HepG2 (cell line): ENCODE measurements at regions not wholly inside any gene's neighbourhood (a gene's known extent, or its start where the extent isn't known, plus 50 kb on each side); places are given as distances from the start of the nearest gene placed in this dataset.

ENCODE experiments used
- ATAC-seq: fragments of 200-7000 bp; cut with Tn5 transposase; 3 replicates; pipeline ENCODE4 v1.9.1; 2020; ENCODE audit warnings: mild to moderate bottlenecking, moderate library complexity
- BruUV-seq: library from RNA; stranded (reverse); fragments of 400-500 nt; replicated peaks from 2 replicates; lab custom pipeline; 2021; lab: Mats Ljungman, UMichigan
- CTCF ChIA-PET: fragments of 300-600 bp; formaldehyde crosslinking; extraction: SDS; loops from one replicate; lab custom pipeline; 2021; ENCODE audit warnings: low total read pairs, inconsistent platforms, low intra/inter-chr PET ratio; lab: Yijun Ruan, JAX
- POLR2A ChIA-PET: fragments of 350-600 bp; sonication (Branson Sonifier 250); formaldehyde crosslinking; loops from one replicate; lab custom pipeline; 2020; ENCODE audit warnings: antibody characterized with exemption, inconsistent platforms; lab: Yijun Ruan, JAX
- DNase-seq: peaks from one replicate; pipeline ENCODE4 v3.0.0-alpha.2; 2015; ENCODE audit warnings: low spot score
- FAIRE-seq: peaks from 3 replicates; lab custom pipeline; 2011; peaks lifted over from hg19 to GRCh38; lab: Jason Lieb, UNC
- H2AFZ ChIP-seq: one replicate; pipeline ENCODE4 v1.6.1; 2011; ENCODE audit warnings: low read length, inconsistent platforms
- H3K27ac ChIP-seq: fragments of 300-600 bp; 3 replicates; pipeline ENCODE4 v1.8.0; 2011; ENCODE audit warnings: mixed run types, mild to moderate bottlenecking, mixed read lengths, low read length, inconsistent platforms; ENCODE audit not compliant: insufficient read depth; ENCODE audit errors: extremely low read length
- H3K27me3 ChIP-seq, 2 experiments: fragments of 200-600 bp in 1 of 2; 2 replicates in 1 of 2; 3 replicates in 1 of 2; pipeline versions ENCODE4 v1.6.0 to v1.8.0; 2011; ENCODE audit warnings: low read length in 2 of 2, mild to moderate bottlenecking in 2 of 2, moderate library complexity in 2 of 2, inconsistent platforms in 1 of 2; ENCODE audit not compliant: insufficient read depth in 2 of 2, control insufficient read depth in 1 of 2
- H3K36me3 ChIP-seq, 2 experiments: fragments of 200-600 bp in 1 of 2; replicated peaks in 1 of 2; 2 replicates in 1 of 2; 3 replicates in 1 of 2; pipeline versions ENCODE4 v1.5.1 to v1.8.0; 2011; ENCODE audit warnings: low read length in 2 of 2, inconsistent platforms in 1 of 2; ENCODE audit not compliant: insufficient read depth in 2 of 2, control insufficient read depth in 1 of 2
- H3K4me1 ChIP-seq: 2 replicates; pipeline ENCODE4 v1.5.1; 2012; ENCODE audit warnings: low read length, inconsistent platforms; ENCODE audit not compliant: insufficient read depth
- H3K4me2 ChIP-seq: 2 replicates; pipeline ENCODE4 v1.6.0; 2011; ENCODE audit warnings: low read depth, low read length, inconsistent platforms
- H3K4me3 ChIP-seq, 3 experiments: fragments of 200-600 bp in 1 of 3; sonication (generic), shearing (Covaris generic) in 1 of 3; replicated peaks in 1 of 3; 2 replicates each; pipeline ENCODE4 v1.5.1; 2011 to 2016; ENCODE audit warnings: low read length in 3 of 3, inconsistent platforms in 2 of 3, low read depth in 2 of 3, mild to moderate bottlenecking in 2 of 3, control low read depth in 1 of 3, mixed read lengths in 1 of 3; ENCODE audit not compliant: insufficient read depth in 1 of 3
- H3K79me2 ChIP-seq: one replicate; pipeline ENCODE4 v1.6.1; 2011; ENCODE audit warnings: low read length, inconsistent platforms; ENCODE audit not compliant: insufficient read depth
- H3K9ac ChIP-seq: 2 replicates; pipeline ENCODE4 v1.6.0; 2011; ENCODE audit warnings: mild to moderate bottlenecking, low read depth, low read length, inconsistent platforms; ENCODE audit not compliant: insufficient read depth
- H3K9me3 ChIP-seq: 2 replicates; pipeline ENCODE4 v1.5.1; 2012; ENCODE audit warnings: mild to moderate bottlenecking, low read length
- H4K20me1 ChIP-seq: 2 replicates; pipeline ENCODE4 v1.6.0; 2011; ENCODE audit warnings: inconsistent platforms, mild to moderate bottlenecking, low read length, moderate library complexity; ENCODE audit not compliant: insufficient read depth
- MED13 ChIP-seq: sonication (generic); formaldehyde crosslinking; IDR thresholded peaks from 2 replicates; pipeline ENCODE4 v1.5.0; 2020; ENCODE audit warnings: missing genetic modification reagents
- MEIS2 ChIP-seq: sonication (generic); formaldehyde crosslinking; IDR thresholded peaks from 2 replicates; pipeline ENCODE4 v1.9.0; 2021; ENCODE audit warnings: mild to moderate bottlenecking, missing genetic modification reagents
- MTA3 ChIP-seq: sonication (generic); formaldehyde crosslinking; IDR thresholded peaks from 2 replicates; pipeline ENCODE4 v1.4.0; 2020; ENCODE audit warnings: missing genetic modification reagents
- NAIF1 ChIP-seq: sonication (generic); formaldehyde crosslinking; IDR thresholded peaks from 2 replicates; pipeline ENCODE4 v1.5.0; 2020; ENCODE audit warnings: mild to moderate bottlenecking, missing genetic modification reagents, borderline replicate concordance
- SMAD9 ChIP-seq: sonication (generic); formaldehyde crosslinking; IDR thresholded peaks from 2 replicates; pipeline ENCODE4 v1.5.1; 2020; ENCODE audit warnings: mild to moderate bottlenecking, missing genetic modification reagents
- ZIK1 ChIP-seq: sonication (generic); formaldehyde crosslinking; IDR thresholded peaks from 2 replicates; pipeline ENCODE4 v1.5.0; 2020; ENCODE audit warnings: mild to moderate bottlenecking, low read depth, missing genetic modification reagents, borderline replicate concordance
- ZNF138 ChIP-seq: sonication (generic); formaldehyde crosslinking; IDR thresholded peaks from 2 replicates; pipeline ENCODE4 v1.5.0; 2020; ENCODE audit warnings: mild to moderate bottlenecking, low read depth, missing genetic modification reagents
- ZNF34 ChIP-seq: sonication (generic); formaldehyde crosslinking; IDR thresholded peaks from 2 replicates; pipeline ENCODE4 v1.4.0; 2020; ENCODE audit warnings: mild to moderate bottlenecking, missing genetic modification reagents, borderline replicate concordance
- ZNF382 ChIP-seq: sonication (generic); formaldehyde crosslinking; IDR thresholded peaks from 2 replicates; pipeline ENCODE4 v1.5.0; 2020; ENCODE audit warnings: missing genetic modification reagents, mild to moderate bottlenecking, borderline replicate concordance
- ZNF441 ChIP-seq: sonication (generic); formaldehyde crosslinking; IDR thresholded peaks from 2 replicates; pipeline ENCODE4 v1.7.0; 2021; ENCODE audit warnings: missing genetic modification reagents, borderline replicate concordance
- WGBS: methylation state at CpG from one replicate; pipeline ENCODE4 v1.1.6; 2017; ENCODE audit warnings: low lambda C conversion rate; 5-methylcytosine and 5-hydroxymethylcytosine counted together
- in situ Hi-C: cut with HindIII; loops from 2 replicates; pipeline ENCODE4 v1.10.0; 2017; ENCODE audit warnings: low pct_unique_long_range_greater_than_20kb; ENCODE audit not compliant: extremely low pct_ligation_motif_present
- intact Hi-C: fragments of 100-400 bp; cut with micrococcal nuclease; formaldehyde crosslinking; loops from one replicate; pipeline ENCODE4 v1.10.0; 2022; ENCODE audit not compliant: unreplicated experiment
- TF ChIP-seq, protein P1 (sequence below): sonication (generic); formaldehyde crosslinking; IDR thresholded peaks from 2 replicates; pipeline ENCODE4 v1.8.0; 2022; ENCODE audit warnings: missing genetic modification reagents, mild to moderate bottlenecking, moderate library complexity, borderline replicate concordance
- TF ChIP-seq, protein P2 (sequence below): sonication (generic); formaldehyde crosslinking; IDR thresholded peaks from 2 replicates; pipeline ENCODE4 v1.4.0; 2020; ENCODE audit warnings: missing genetic modification reagents, borderline replicate concordance
- TF ChIP-seq, protein P3 (sequence below): sonication (generic); formaldehyde crosslinking; conservative IDR thresholded peaks from 2 replicates; pipeline ENCODE4 v1.8.0; 2022; ENCODE audit warnings: low read depth, missing genetic modification reagents
- TF ChIP-seq, protein P4 (sequence below): IDR thresholded peaks from 2 replicates; pipeline ENCODE4 v1.6.1; 2016; ENCODE audit warnings: missing compliant biosample characterization, missing genetic modification reagents, borderline replicate concordance

DNA sequence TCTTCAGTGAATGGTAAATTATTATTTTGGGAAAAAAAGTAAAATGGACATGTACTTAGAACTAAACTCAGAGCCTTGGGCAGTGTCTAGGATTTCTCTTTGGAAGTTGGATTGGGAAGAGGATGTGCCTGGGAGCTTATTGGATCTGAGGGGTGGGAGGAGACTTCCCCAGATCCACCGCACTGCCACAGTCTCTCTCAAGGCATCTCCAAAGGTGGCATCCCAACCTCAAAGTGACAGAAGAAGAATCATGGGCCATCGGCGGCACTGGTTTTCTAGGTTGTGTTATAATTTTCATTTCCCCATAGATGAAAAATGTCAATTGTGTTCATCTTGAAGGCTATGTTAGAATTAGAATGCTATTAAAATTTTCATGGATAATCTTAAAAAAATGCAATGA, 66.8 kb upstream of the CD93 start:
- H3K4me2 ChIP-seq: no peak overlapping the region
- in situ Hi-C loops: no loop called here
- intact Hi-C loops: no loop called here
- 0 out of 2 replicates have a peak overlapping the region, but pooled peaks have one; percentile 14 for H3K9ac ChIP-seq
- ChIA-PET POLR2A (interaction anchor here (1.1 to 1.6 kb wide), 2 partner anchors 10 to 197 kb away, joined by 5 to 6 read pairs; partner anchors contain the start of gene NXT1), CTCF (no interaction called here)
- H3K36me3 ChIP-seq: no peaks in the 10 kb centered on the region
- 90% methylated on average over 3 of the region's 3 CpGs for WGBS
- H2AFZ ChIP-seq: no peak overlapping the region
- H3K4me3 ChIP-seq: no peak overlapping the region
- peaks cover 55% of the 10 kb centered on the region for H3K4me1 ChIP-seq
- BruUV-seq: TSS peak; percentile 80
- no peaks in the 10 kb centered on the region for H3K79me2 ChIP-seq
- peaks cover 5% of the 10 kb centered on the region; the same call in 1 of the 2 replicates for H3K9me3 ChIP-seq
- H3K27ac ChIP-seq: no peak overlapping the region
- H3K27me3 ChIP-seq: no peaks in the 10 kb centered on the region; a peak in 1 of 5 replicates
- DNase-seq: no peak
- no peak for ATAC-seq
- no peaks in the 10 kb centered on the region for H4K20me1 ChIP-seq
- no peak for FAIRE-seq
- TF ChIP-seq ZNF382 (CRISPR knock-in tag) (no peak), MEIS2 (CRISPR knock-in tag) (no peak), ZNF441 (no peak), NAIF1 (CRISPR knock-in tag) (no peak), MED13 (no peak), SMAD9 (no peak), MTA3 (CRISPR knock-in tag) (no peak), ZNF138 (CRISPR knock-in tag) (no peak), ZIK1 (no peak), ZNF34 (CRISPR knock-in tag) (no peak)
- TF ChIP-seq, protein P1, sequence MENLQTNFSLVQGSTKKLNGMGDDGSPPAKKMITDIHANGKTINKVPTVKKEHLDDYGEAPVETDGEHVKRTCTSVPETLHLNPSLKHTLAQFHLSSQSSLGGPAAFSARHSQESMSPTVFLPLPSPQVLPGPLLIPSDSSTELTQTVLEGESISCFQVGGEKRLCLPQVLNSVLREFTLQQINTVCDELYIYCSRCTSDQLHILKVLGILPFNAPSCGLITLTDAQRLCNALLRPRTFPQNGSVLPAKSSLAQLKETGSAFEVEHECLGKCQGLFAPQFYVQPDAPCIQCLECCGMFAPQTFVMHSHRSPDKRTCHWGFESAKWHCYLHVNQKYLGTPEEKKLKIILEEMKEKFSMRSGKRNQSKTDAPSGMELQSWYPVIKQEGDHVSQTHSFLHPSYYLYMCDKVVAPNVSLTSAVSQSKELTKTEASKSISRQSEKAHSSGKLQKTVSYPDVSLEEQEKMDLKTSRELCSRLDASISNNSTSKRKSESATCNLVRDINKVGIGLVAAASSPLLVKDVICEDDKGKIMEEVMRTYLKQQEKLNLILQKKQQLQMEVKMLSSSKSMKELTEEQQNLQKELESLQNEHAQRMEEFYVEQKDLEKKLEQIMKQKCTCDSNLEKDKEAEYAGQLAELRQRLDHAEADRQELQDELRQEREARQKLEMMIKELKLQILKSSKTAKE: no peak
- TF ChIP-seq, protein P2, sequence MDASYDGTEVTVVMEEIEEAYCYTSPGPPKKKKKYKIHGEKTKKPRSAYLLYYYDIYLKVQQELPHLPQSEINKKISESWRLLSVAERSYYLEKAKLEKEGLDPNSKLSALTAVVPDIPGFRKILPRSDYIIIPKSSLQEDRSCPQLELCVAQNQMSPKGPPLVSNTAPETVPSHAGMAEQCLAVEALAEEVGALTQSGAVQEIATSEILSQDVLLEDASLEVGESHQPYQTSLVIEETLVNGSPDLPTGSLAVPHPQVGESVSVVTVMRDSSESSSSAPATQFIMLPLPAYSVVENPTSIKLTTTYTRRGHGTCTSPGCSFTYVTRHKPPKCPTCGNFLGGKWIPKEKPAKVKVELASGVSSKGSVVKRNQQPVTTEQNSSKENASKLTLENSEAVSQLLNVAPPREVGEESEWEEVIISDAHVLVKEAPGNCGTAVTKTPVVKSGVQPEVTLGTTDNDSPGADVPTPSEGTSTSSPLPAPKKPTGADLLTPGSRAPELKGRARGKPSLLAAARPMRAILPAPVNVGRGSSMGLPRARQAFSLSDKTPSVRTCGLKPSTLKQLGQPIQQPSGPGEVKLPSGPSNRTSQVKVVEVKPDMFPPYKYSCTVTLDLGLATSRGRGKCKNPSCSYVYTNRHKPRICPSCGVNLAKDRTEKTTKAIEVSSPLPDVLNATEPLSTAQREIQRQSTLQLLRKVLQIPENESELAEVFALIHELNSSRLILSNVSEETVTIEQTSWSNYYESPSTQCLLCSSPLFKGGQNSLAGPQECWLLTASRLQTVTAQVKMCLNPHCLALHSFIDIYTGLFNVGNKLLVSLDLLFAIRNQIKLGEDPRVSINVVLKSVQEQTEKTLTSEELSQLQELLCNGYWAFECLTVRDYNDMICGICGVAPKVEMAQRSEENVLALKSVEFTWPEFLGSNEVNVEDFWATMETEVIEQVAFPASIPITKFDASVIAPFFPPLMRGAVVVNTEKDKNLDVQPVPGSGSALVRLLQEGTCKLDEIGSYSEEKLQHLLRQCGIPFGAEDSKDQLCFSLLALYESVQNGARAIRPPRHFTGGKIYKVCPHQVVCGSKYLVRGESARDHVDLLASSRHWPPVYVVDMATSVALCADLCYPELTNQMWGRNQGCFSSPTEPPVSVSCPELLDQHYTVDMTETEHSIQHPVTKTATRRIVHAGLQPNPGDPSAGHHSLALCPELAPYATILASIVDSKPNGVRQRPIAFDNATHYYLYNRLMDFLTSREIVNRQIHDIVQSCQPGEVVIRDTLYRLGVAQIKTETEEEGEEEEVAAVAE (CRISPR knock-in tag): no peak
- TF ChIP-seq, protein P3, sequence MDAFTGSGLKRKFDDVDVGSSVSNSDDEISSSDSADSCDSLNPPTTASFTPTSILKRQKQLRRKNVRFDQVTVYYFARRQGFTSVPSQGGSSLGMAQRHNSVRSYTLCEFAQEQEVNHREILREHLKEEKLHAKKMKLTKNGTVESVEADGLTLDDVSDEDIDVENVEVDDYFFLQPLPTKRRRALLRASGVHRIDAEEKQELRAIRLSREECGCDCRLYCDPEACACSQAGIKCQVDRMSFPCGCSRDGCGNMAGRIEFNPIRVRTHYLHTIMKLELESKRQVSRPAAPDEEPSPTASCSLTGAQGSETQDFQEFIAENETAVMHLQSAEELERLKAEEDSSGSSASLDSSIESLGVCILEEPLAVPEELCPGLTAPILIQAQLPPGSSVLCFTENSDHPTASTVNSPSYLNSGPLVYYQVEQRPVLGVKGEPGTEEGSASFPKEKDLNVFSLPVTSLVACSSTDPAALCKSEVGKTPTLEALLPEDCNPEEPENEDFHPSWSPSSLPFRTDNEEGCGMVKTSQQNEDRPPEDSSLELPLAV (CRISPR knock-in tag): no peak
- TF ChIP-seq, protein P4, sequence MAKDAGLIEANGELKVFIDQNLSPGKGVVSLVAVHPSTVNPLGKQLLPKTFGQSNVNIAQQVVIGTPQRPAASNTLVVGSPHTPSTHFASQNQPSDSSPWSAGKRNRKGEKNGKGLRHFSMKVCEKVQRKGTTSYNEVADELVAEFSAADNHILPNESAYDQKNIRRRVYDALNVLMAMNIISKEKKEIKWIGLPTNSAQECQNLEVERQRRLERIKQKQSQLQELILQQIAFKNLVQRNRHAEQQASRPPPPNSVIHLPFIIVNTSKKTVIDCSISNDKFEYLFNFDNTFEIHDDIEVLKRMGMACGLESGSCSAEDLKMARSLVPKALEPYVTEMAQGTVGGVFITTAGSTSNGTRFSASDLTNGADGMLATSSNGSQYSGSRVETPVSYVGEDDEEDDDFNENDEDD (CRISPR knock-in tag): no peak
